ENCODE measurements at regions not wholly inside any gene's neighbourhood (a gene's known extent, or its start where the extent isn't known, plus 50 kb on each side); places are given as distances from the start of the nearest gene placed in this dataset.
"Not testable (repeated sequence)": the region's sequence is repeated elsewhere in the genome, so short reads cannot be mapped to it uniquely, and the experiment has no call there.

DNA sequence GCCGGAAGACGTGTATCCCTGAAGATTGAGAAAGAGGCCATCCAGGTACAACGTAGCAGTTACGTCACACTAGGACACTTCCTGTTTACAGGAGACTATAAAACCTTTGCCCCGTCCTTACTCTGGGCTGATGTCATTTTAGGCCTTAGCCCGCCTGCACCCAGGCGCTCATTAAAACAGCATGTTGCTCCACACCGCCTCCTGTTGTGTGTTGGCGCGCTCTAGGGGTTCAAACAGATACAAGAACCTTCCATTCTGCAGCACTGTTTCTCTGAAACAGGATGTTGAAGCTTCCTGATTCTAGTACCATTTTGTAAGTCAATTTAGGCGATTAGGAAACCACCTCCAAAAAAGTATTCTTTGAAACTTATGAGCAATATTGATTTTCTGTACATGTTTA, 722.1 kb downstream of the PCDH7 start:
- no peak for FAIRE-seq
- no peak for TF ChIP-seq POLR2A (IDR thresholded peaks at IDR 0.05; ENCODE audit: low read depth, low read length)
- no peak for TF ChIP-seq POLR2AphosphoS5 (IDR thresholded peaks at IDR 0.05; ENCODE audit: low read depth, low read length)
- TF ChIP-seq TAF1 (IDR thresholded peaks at IDR 0.05; ENCODE audit: borderline replicate concordance, low read depth, low read length), result no peak
- DNase-seq (ENCODE audit: insufficient read length), result no peak

DNA sequence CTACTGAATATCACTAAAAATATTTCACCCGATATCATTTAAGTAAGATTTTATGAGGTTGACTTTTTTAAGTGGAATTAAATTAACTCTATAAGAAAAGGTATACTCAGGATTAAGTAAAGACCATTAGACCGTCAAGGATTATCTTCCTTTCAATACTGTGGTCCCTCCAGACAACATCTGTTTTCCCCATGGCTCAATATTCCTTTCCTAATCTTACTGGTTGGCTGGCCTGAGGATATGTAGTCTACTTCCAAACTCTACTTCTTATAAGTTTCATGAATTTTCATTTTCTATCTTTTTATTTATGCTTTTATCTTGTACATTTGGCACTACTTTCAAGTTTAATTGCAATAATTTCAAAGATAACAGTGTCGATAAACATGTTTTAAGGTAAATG, 725.4 kb downstream of the PCDH7 start:
- no peak for DNase-seq (ENCODE audit: insufficient read length)
- FAIRE-seq, result no peak

DNA sequence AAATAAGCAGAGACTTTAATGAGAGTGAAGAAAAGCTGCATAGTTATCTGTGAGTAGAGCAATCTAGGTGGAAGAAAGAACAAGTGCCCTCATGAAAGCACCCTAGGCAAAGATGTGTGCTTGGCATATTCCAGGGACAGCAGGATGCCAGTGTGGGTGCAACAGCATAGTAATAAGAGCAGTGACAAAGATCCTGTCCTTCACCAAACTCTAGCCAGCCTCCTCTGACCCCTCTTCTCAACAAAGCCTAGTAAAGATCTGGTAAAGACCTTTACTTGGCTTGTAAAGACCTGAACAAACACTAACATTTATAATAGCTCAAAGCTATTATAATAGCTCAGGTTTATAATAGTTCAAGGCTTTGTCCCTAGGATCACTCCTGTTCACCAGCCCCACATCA, 735.4 kb downstream of the PCDH7 start:
- DNase-seq (ENCODE audit: insufficient read length) (no peak), FAIRE-seq (no peak)
- no peak for TF ChIP-seq TAF1 (IDR thresholded peaks at IDR 0.05; ENCODE audit: borderline replicate concordance, low read depth, low read length)
- TF ChIP-seq POLR2AphosphoS5 (IDR thresholded peaks at IDR 0.05; ENCODE audit: low read depth, low read length), result no peak

More for the DNA sequence above, 725.4 kb downstream of the PCDH7 start:
- TF ChIP-seq TAF1 (IDR thresholded peaks at IDR 0.05; ENCODE audit: borderline replicate concordance, low read depth, low read length) (no peak), POLR2AphosphoS5 (IDR thresholded peaks at IDR 0.05; ENCODE audit: low read depth, low read length) (no peak)

DNA sequence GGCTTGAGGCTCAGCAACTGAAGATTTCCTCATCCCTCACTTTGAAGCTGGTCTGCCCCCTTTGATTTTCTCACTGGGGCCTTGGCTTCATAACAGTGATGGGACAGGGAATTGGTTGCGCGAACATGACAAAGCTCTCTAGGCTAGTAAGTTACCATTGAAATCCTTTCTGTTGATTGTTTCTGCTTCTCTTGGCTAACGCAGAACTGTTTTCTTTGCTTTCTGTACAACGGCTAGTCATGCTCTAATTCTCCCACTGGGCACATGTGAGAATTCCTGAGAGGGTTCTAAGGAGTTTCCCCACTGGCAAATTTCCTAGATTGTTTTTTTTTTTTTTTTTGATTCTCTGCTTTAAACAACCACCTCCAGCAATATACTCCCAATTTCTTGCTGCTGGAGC, 738.6 kb downstream of the PCDH7 start:
- no peak for DNase-seq (ENCODE audit: insufficient read length)
- FAIRE-seq, result no peak
- TF ChIP-seq POLR2AphosphoS5 (IDR thresholded peaks at IDR 0.05; ENCODE audit: low read depth, low read length) (no peak), TAF1 (IDR thresholded peaks at IDR 0.05; ENCODE audit: borderline replicate concordance, low read depth, low read length) (no peak), POLR2A (IDR thresholded peaks at IDR 0.05; ENCODE audit: low read depth, low read length) (no peak)

DNA sequence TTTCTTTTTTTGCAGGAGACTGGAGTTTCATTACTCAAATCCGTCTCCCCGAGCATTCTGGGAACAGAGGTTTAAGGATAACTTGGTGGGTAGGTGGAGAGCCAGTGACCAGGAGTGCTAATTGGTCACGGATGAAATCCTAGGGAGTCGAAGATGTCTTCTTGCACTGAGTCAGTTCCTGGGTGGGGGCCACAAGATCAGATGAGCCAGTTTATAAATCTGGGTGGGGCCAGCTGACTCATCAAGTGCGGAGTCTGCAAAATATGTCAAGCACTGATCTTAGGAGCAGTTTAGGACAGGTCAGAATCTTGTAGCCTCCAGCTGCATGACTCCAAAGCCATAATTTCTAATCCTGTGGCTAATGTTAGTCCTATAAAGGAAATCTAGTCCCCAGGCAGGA, 741.3 kb downstream of the PCDH7 start:
- TF ChIP-seq POLR2A (IDR thresholded peaks at IDR 0.05; ENCODE audit: low read depth, low read length), result no peak
- no peak for TF ChIP-seq TAF1 (IDR thresholded peaks at IDR 0.05; ENCODE audit: borderline replicate concordance, low read depth, low read length)
- TF ChIP-seq POLR2AphosphoS5 (IDR thresholded peaks at IDR 0.05; ENCODE audit: low read depth, low read length), result no peak
- FAIRE-seq, result no peak
- DNase-seq (ENCODE audit: insufficient read length), result no peak

DNA sequence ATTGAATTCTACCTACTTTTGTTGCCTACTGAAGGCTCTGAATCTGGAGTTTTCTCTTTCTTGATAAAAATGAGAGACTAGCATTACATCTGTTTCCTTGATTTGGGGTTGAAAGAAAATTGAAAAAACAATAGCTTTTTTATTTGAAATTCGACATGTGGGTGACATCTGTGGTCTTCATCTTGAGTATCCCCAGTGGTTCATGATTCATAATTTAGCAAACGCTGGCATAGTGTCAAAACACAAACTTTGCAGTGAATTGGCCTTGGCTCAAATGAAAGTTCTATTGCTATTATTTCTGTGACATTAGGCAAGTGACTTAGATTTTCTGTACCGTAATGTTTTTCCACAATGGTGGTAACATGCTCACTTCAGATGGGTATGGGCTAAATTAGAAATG, 747.6 kb downstream of the PCDH7 start:
- FAIRE-seq (no peak), DNase-seq (ENCODE audit: insufficient read length) (no peak)
- no peak for TF ChIP-seq POLR2AphosphoS5 (IDR thresholded peaks at IDR 0.05; ENCODE audit: low read depth, low read length)
- TF ChIP-seq POLR2A (IDR thresholded peaks at IDR 0.05; ENCODE audit: low read depth, low read length), result no peak
- no peak for TF ChIP-seq TAF1 (IDR thresholded peaks at IDR 0.05; ENCODE audit: borderline replicate concordance, low read depth, low read length)

DNA sequence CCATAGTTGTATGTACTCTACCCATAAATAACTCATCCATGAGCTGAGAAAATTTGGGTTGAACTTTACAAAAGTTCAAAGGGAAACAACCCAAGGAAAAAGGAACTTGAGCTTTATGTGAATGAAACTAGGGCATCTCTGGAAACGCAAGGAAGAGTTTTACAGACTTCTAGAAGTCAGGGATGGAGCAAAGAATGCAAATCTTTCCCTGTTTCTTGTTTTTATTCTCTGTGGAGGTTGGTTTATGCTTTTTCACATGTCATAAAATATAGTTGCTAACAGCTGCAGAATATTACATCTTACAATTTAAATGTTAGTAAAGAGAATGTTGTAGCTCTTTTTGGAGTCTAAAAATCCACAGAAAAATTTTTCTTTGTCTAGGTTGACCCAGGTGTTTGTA, 754.1 kb downstream of the PCDH7 start:
- no peak for FAIRE-seq
- TF ChIP-seq TAF1 (IDR thresholded peaks at IDR 0.05; ENCODE audit: borderline replicate concordance, low read depth, low read length) (no peak), POLR2AphosphoS5 (IDR thresholded peaks at IDR 0.05; ENCODE audit: low read depth, low read length) (no peak), POLR2A (IDR thresholded peaks at IDR 0.05; ENCODE audit: low read depth, low read length) (no peak)
- DNase-seq (ENCODE audit: insufficient read length), result no peak

DNA sequence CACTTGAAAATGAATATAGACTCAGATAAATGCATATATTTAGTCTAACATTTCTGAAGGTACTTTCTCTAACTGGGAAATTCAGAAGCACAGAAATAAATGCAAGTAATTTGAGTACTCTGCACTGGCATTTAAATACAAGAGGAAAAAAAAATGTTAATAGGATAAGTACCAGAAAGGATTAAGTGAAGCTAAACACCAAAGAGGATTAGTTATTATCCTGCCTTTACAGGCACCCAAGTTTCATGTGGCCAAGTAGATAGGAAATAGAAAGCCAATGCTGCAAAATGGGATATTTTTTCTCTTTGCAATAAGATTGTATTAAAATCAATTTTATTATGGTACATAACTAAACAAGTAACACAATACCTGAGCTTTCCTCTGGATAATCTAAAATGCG, 762.5 kb downstream of the PCDH7 start:
- TF ChIP-seq POLR2AphosphoS5 (IDR thresholded peaks at IDR 0.05; ENCODE audit: low read depth, low read length) (no peak), TAF1 (IDR thresholded peaks at IDR 0.05; ENCODE audit: borderline replicate concordance, low read depth, low read length) (no peak), POLR2A (IDR thresholded peaks at IDR 0.05; ENCODE audit: low read depth, low read length) (no peak)
- FAIRE-seq, result no peak
- DNase-seq (ENCODE audit: insufficient read length), result no peak

DNA sequence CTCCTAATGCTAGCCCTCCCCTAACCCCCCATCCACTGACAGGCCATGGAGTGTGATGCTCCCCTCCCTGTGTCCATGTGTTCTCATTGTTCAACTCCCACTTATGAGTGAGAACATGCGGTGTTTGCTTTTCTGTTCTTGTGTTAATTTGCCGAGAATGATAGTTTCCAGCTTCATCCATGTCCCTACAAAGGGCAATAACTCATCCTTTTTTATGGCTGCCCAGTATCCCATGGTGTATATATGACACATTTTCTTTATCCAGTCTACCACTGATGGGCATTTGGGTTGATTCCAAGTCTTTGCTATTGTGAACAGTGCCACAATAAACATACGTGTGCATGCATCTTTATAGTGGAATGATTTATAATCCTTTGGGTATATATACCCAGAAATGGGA, 779.0 kb downstream of the PCDH7 start:
- not testable (repeated sequence) for FAIRE-seq; DNase-seq (ENCODE audit: insufficient read length)

DNA sequence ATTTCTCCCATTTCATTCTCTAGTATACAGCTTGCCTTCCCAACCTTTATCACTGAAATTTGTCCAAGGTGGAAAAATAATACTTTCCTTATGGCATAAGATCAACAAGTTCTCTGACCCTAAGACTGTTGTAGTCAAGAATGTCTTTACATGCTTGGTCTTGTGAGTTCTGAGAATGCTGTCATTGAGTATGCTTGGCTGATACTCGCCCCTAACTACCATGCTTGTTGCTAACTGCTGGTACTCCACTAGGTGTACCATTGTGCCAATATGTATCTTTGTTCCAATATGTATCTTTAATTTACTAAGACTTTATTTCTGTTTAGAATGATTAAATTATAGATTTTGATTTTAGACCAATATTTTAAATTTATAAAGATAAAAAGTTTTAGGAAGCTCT, 796.4 kb downstream of the PCDH7 start:
- TF ChIP-seq POLR2AphosphoS5 (IDR thresholded peaks at IDR 0.05; ENCODE audit: low read depth, low read length) (no peak), TAF1 (IDR thresholded peaks at IDR 0.05; ENCODE audit: borderline replicate concordance, low read depth, low read length) (no peak), POLR2A (IDR thresholded peaks at IDR 0.05; ENCODE audit: low read depth, low read length) (no peak)
- FAIRE-seq (no peak), DNase-seq (ENCODE audit: insufficient read length) (no peak)

DNA sequence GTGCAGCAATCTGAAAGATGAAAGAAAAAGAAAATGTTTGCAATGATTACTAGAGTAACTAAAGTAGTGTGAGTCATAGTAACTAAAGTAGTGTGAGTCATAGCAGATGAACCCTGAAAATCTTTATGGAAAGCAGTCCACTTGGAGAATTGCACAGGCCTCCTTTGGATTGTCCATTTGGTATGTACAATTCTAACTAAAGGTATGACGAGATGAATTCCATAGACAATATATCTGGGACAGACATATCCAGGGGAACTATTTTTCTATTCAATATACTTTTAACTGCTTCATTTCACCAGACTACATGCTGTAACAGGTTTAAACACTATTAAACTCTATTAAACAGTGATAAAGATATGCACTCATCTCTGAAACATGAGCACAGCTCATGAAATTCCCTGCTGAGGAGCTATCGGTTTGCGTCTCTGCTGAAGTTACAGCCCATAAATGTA, 798.7 kb downstream of the PCDH7 start:
- DNase-seq (ENCODE audit: insufficient read length) (no peak), FAIRE-seq (no peak)
- TF ChIP-seq POLR2A (IDR thresholded peaks at IDR 0.05; ENCODE audit: low read depth, low read length), result no peak
- no peak for TF ChIP-seq POLR2AphosphoS5 (IDR thresholded peaks at IDR 0.05; ENCODE audit: low read depth, low read length)
- no peak for TF ChIP-seq TAF1 (IDR thresholded peaks at IDR 0.05; ENCODE audit: borderline replicate concordance, low read depth, low read length)

DNA sequence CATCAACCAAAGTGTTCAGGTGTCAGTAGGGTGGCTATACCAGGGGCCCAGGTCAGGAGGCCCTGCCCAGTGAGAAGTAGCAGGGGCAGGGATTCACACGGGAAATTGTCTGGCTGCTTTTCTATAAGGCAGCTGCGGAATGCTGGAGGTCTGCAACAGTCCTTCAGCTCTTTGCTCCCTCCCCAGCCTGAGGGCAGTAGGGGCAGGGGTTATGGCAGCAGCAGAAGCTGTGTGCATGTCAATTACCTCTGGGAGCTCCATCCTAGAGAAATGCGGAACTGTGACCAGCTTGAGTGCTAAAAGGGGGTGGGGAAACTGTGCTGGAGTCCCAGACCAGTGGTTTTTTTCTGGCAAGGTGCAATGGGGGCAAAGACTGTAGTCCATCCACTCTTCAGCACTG, 810.4 kb downstream of the PCDH7 start:
- TF ChIP-seq TAF1 (IDR thresholded peaks at IDR 0.05; ENCODE audit: borderline replicate concordance, low read depth, low read length), result no peak
- TF ChIP-seq POLR2AphosphoS5 (IDR thresholded peaks at IDR 0.05; ENCODE audit: low read depth, low read length), result no peak
- no peak for TF ChIP-seq POLR2A (IDR thresholded peaks at IDR 0.05; ENCODE audit: low read depth, low read length)
- FAIRE-seq (no peak), DNase-seq (ENCODE audit: insufficient read length) (no peak)

DNA sequence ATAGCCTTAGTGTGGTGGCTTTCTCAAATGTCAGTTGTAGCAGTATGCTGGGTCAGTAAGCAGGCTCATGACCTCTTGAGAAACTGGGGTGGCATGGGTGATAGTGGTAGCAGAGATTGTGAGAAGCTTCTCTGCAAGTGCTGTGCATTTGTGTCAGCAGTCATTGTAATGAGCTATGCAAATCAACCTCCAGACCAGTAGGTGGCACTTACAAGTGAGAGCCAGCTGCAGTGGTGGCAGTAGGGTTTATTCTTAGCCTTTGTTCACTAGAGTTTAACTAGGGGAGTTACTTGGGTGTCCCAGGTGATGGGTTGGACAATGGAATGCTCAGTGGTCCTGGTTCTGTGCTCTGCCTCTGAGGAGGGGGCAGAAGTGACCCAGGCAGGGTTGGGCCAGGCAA, 818.7 kb downstream of the PCDH7 start:
- FAIRE-seq (no peak), DNase-seq (ENCODE audit: insufficient read length) (no peak)
- no peak for TF ChIP-seq POLR2AphosphoS5 (IDR thresholded peaks at IDR 0.05; ENCODE audit: low read depth, low read length)
- TF ChIP-seq POLR2A (IDR thresholded peaks at IDR 0.05; ENCODE audit: low read depth, low read length), result no peak
- no peak for TF ChIP-seq TAF1 (IDR thresholded peaks at IDR 0.05; ENCODE audit: borderline replicate concordance, low read depth, low read length)
